ENCODE measurements at regions not wholly inside any gene's neighbourhood (a gene's known extent, or its start where the extent isn't known, plus 50 kb on each side); places are given as distances from the start of the nearest gene placed in this dataset.

DNA sequence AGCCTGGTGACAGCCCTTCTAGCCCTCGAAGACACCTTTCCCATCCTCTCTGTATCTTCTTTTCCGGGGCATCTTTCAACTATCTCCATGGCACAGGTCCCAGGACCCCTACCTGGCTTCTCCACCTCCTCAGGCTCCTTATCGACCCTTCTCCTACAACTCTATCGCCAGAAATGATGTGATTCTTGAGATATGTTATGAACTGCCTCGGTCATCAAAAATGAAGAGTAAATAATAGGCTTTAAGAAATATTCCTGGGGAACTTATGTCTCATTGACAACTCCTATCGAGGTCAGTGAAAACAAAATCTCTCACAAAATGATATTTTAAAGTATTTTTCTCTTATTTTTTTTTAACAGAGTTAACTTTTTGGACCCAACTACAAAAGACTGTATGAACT, 405.5 kb upstream of the SHH start:
- Histone ChIP-seq H3K9me2 (replicated peaks; ENCODE audit: insufficient read depth, low read length) (no peaks in the 10 kb centered on the region), H3K36me3 (ENCODE audit: low read length) (no peaks in the 10 kb centered on the region), H3K4me2 (ENCODE audit: low read depth, low read length, poor library complexity, severe bottlenecking) (no peak overlapping the region), H2AFZ (ENCODE audit: low read depth, low read length, severe bottlenecking) (no peak overlapping the region), H3F3A (ENCODE audit: insufficient read depth) (no peaks in the 10 kb centered on the region), H3K4me3 (ENCODE audit: insufficient read depth, low read length, poor library complexity, severe bottlenecking) (no peak overlapping the region), H3K9ac (ENCODE audit: low read length) (no peak overlapping the region), H3K27ac (ENCODE audit: low read depth, low read length) (no peak overlapping the region), H4K20me1 (ENCODE audit: low read depth, low read length) (no peaks in the 10 kb centered on the region), H3K79me2 (ENCODE audit: insufficient read depth, low read length) (no peaks in the 10 kb centered on the region), H3K27me3 (ENCODE audit: low read length) (no peaks in the 10 kb centered on the region), H3K9me3 (ENCODE audit: insufficient read depth, low read length) (no peaks in the 10 kb centered on the region)
- no peak for TF ChIP-seq EZH2phosphoT487 (conservative IDR thresholded peaks at IDR 0.05; ENCODE audit: low read length)
- TF ChIP-seq, protein P1, sequence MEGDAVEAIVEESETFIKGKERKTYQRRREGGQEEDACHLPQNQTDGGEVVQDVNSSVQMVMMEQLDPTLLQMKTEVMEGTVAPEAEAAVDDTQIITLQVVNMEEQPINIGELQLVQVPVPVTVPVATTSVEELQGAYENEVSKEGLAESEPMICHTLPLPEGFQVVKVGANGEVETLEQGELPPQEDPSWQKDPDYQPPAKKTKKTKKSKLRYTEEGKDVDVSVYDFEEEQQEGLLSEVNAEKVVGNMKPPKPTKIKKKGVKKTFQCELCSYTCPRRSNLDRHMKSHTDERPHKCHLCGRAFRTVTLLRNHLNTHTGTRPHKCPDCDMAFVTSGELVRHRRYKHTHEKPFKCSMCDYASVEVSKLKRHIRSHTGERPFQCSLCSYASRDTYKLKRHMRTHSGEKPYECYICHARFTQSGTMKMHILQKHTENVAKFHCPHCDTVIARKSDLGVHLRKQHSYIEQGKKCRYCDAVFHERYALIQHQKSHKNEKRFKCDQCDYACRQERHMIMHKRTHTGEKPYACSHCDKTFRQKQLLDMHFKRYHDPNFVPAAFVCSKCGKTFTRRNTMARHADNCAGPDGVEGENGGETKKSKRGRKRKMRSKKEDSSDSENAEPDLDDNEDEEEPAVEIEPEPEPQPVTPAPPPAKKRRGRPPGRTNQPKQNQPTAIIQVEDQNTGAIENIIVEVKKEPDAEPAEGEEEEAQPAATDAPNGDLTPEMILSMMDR (IDR thresholded peaks at IDR 0.05; ENCODE audit: insufficient read depth, low read length, poor library complexity, severe bottlenecking), result no peak

DNA sequence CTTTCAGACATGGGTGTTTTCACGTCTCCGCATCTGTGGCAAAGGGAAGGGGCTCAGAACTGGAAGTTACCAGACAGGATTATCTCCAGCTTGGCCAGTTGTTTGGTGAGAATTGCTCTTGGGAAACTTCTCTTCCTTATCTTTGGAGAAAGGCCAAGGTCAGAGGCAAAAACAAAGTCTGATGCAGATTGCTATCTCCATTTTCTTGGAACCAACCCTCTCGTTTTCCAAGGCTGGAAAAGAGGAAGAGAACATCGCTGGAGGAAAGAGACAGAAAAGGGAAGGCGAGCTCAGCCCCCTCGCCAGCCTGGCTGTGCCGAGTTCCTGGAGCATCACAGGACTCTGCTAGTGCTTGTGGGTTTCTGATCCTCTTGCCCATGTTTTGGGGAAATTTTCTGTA, 396.8 kb upstream of the SHH start:
- H3K27me3 ChIP-seq (ENCODE audit: low read length), result no peaks in the 10 kb centered on the region
- H3K27ac ChIP-seq (ENCODE audit: low read depth, low read length), result no peak overlapping the region
- no peaks in the 10 kb centered on the region for H3K9me2 ChIP-seq (replicated peaks; ENCODE audit: insufficient read depth, low read length)
- H3K9me3 ChIP-seq (ENCODE audit: insufficient read depth, low read length), result no peaks in the 10 kb centered on the region
- no peak overlapping the region for H3K4me3 ChIP-seq (ENCODE audit: insufficient read depth, low read length, poor library complexity, severe bottlenecking)
- no peaks in the 10 kb centered on the region for H3K36me3 ChIP-seq (ENCODE audit: low read length)
- no peaks in the 10 kb centered on the region for H3K79me2 ChIP-seq (ENCODE audit: insufficient read depth, low read length)
- no peaks in the 10 kb centered on the region for H3F3A ChIP-seq (ENCODE audit: insufficient read depth)
- no peak overlapping the region for H3K4me2 ChIP-seq (ENCODE audit: low read depth, low read length, poor library complexity, severe bottlenecking)
- H3K9ac ChIP-seq (ENCODE audit: low read length), result no peak overlapping the region
- no peaks in the 10 kb centered on the region for H4K20me1 ChIP-seq (ENCODE audit: low read depth, low read length)
- no peak for TF ChIP-seq EZH2phosphoT487 (conservative IDR thresholded peaks at IDR 0.05; ENCODE audit: low read length)
- TF ChIP-seq, protein P1 (IDR thresholded peaks at IDR 0.05; ENCODE audit: insufficient read depth, low read length, poor library complexity, severe bottlenecking), result no peak
- no peak overlapping the region for H2AFZ ChIP-seq (ENCODE audit: low read depth, low read length, severe bottlenecking)

DNA sequence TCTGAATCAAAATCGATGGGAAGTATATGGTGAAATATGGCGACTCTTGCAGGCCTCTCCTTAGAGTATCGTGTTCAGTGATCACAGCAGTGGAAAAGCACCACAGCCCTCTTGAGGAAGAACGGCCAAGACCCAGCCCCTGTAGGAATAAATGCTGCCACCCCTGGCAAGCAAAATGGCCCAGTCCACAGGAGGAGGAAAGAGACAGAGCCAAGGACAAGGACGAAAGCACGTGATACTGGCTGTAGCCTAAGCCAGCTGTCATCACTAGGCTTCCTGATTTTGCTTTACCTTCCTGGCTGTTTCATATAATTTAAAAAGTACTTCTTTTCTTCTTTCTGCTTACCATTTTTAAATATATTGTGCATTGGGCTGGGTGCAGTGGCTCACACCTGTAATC, 395.0 kb upstream of the SHH start:
- H3K27me3 ChIP-seq (ENCODE audit: low read length), result no peaks in the 10 kb centered on the region

More for the DNA sequence above, 395.0 kb upstream of the SHH start:
- Histone ChIP-seq H3K4me2 (ENCODE audit: low read depth, low read length, poor library complexity, severe bottlenecking) (no peak overlapping the region), H3K9ac (ENCODE audit: low read length) (no peak overlapping the region), H3K4me3 (ENCODE audit: insufficient read depth, low read length, poor library complexity, severe bottlenecking) (no peak overlapping the region), H2AFZ (ENCODE audit: low read depth, low read length, severe bottlenecking) (no peak overlapping the region), H4K20me1 (ENCODE audit: low read depth, low read length) (no peaks in the 10 kb centered on the region), H3K9me2 (replicated peaks; ENCODE audit: insufficient read depth, low read length) (no peaks in the 10 kb centered on the region), H3K36me3 (ENCODE audit: low read length) (no peaks in the 10 kb centered on the region), H3K27ac (ENCODE audit: low read depth, low read length) (no peak overlapping the region), H3K79me2 (ENCODE audit: insufficient read depth, low read length) (no peaks in the 10 kb centered on the region), H3F3A (ENCODE audit: insufficient read depth) (no peaks in the 10 kb centered on the region), H3K9me3 (ENCODE audit: insufficient read depth, low read length) (no peaks in the 10 kb centered on the region)
- TF ChIP-seq, protein P1 (IDR thresholded peaks at IDR 0.05; ENCODE audit: insufficient read depth, low read length, poor library complexity, severe bottlenecking), result no peak
- no peak for TF ChIP-seq EZH2phosphoT487 (conservative IDR thresholded peaks at IDR 0.05; ENCODE audit: low read length)
